ENCODE measurements at regions not wholly inside any gene's neighbourhood (a gene's known extent, or its start where the extent isn't known, plus 50 kb on each side); places are given as distances from the start of the nearest gene placed in this dataset.
"Not testable (repeated sequence)": the region's sequence is repeated elsewhere in the genome, so short reads cannot be mapped to it uniquely, and the experiment has no call there.

DNA sequence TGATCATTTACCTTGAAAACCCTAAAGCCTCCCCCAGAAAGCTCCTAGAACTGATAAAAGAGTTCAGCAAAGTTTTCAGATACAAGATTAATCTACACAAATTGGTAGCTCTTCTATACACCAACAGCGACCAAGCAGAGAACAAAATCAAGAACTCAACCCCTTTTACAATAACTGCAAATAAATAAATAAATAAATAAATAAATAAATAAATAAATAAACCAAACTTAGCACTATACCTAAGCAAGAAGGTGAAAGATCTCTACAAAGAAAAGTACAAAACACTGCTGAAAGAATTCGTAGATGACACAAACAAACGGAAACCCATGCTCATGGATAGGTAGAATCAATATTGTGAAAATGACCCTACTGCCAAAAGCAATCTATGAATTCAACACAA, 182.0 kb upstream of the RND3 start:
- H3K4me1 ChIP-seq (ENCODE audit: low read length) = no peaks in the 10 kb centered on the region
- no peaks in the 10 kb centered on the region for H3F3A ChIP-seq (ENCODE audit: insufficient read depth, low read length)

DNA sequence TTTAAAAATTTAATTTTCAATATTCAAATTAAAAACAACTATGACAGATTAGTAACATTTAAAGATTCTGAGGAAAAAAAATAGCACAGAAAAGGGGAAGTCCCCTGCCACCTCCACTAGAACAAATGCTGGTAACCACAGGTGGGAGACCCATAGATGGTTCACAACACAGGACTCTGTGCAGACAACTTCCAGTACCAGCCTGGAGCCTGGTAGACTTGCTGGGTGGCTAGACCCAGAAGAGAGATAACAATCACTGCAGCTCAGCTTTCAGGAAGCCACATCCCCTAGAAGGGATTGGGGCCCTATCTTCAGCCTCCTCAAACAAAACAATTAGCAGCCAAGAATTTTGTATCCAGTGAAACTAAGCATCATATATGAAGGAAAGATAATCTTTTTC, 179.6 kb upstream of the RND3 start:
- not testable (repeated sequence) for H3K79me2 ChIP-seq (ENCODE audit: low read length); H3F3A ChIP-seq (ENCODE audit: insufficient read depth, low read length); H3K4me3 ChIP-seq (ENCODE audit: low read length); H3K4me2 ChIP-seq (ENCODE audit: low read depth, low read length); H3K36me3 ChIP-seq (replicated peaks; ENCODE audit: insufficient read depth, low read length); H3K27me3 ChIP-seq (replicated peaks; ENCODE audit: insufficient read depth, low read length); H3K9ac ChIP-seq (ENCODE audit: low read length); H3K4me1 ChIP-seq (ENCODE audit: low read length); H3K27ac ChIP-seq (ENCODE audit: low read length); DNase-seq; H4K20me1 ChIP-seq (ENCODE audit: insufficient read depth, low read length); H3K9me2 ChIP-seq (replicated peaks; ENCODE audit: insufficient read depth, low read length); H2AFZ ChIP-seq (ENCODE audit: low read length); H3K9me3 ChIP-seq (replicated peaks; ENCODE audit: insufficient read depth, low read length)

More for the DNA sequence above, 182.0 kb upstream of the RND3 start:
- H4K20me1 ChIP-seq (ENCODE audit: insufficient read depth, low read length) = no peaks in the 10 kb centered on the region
- H3K27me3 ChIP-seq (replicated peaks; ENCODE audit: insufficient read depth, low read length) = no peaks in the 10 kb centered on the region
- TF ChIP-seq, protein P1, sequence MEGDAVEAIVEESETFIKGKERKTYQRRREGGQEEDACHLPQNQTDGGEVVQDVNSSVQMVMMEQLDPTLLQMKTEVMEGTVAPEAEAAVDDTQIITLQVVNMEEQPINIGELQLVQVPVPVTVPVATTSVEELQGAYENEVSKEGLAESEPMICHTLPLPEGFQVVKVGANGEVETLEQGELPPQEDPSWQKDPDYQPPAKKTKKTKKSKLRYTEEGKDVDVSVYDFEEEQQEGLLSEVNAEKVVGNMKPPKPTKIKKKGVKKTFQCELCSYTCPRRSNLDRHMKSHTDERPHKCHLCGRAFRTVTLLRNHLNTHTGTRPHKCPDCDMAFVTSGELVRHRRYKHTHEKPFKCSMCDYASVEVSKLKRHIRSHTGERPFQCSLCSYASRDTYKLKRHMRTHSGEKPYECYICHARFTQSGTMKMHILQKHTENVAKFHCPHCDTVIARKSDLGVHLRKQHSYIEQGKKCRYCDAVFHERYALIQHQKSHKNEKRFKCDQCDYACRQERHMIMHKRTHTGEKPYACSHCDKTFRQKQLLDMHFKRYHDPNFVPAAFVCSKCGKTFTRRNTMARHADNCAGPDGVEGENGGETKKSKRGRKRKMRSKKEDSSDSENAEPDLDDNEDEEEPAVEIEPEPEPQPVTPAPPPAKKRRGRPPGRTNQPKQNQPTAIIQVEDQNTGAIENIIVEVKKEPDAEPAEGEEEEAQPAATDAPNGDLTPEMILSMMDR (IDR thresholded peaks at IDR 0.05; ENCODE audit: low read length) = no peak
- TF ChIP-seq EZH2 (optimal IDR thresholded peaks at IDR 0.05; ENCODE audit: low read depth, low read length) = no peak
- TF ChIP-seq EZH2phosphoT487 (IDR thresholded peaks at IDR 0.05; ENCODE audit: low read length) = no peak
- no peak overlapping the region for H3K4me3 ChIP-seq (ENCODE audit: low read length)
- no peaks in the 10 kb centered on the region for H3K36me3 ChIP-seq (replicated peaks; ENCODE audit: insufficient read depth, low read length)
- no peak overlapping the region for H2AFZ ChIP-seq (ENCODE audit: low read length)
- H3K9me3 ChIP-seq (replicated peaks; ENCODE audit: insufficient read depth, low read length) = no peaks in the 10 kb centered on the region
- H3K9me2 ChIP-seq (replicated peaks; ENCODE audit: insufficient read depth, low read length) = no peaks in the 10 kb centered on the region
- H3K27ac ChIP-seq (ENCODE audit: low read length) = no peak overlapping the region
- no peak overlapping the region for H3K4me2 ChIP-seq (ENCODE audit: low read depth, low read length)
- no peak overlapping the region for H3K9ac ChIP-seq (ENCODE audit: low read length)
- H3K79me2 ChIP-seq (ENCODE audit: low read length) = no peaks in the 10 kb centered on the region
- no peak for DNase-seq

DNA sequence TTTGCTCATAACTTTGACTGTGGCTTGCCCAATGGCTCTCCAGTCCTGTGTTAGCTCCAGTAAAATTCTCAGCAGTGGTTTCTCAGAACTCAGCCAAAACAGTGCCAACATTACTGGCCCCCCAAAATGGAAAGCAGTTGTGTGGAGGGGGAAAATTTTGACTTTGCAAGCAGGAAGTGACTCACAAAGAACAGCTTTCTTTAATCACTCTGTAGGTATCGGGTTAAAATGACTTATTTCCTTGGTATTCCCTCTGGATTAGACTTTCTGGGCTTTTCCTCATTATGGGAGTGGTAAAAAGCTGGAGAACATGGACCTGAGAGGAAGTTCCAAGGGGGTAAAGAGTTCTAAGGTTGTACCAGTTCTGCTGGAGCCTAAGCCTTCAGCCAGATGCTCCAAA, 175.7 kb upstream of the RND3 start:
- DNase-seq = no peak
- no peaks in the 10 kb centered on the region for H3K4me1 ChIP-seq (ENCODE audit: low read length)
- H2AFZ ChIP-seq (ENCODE audit: low read length) = no peak overlapping the region
- no peak overlapping the region for H3K4me2 ChIP-seq (ENCODE audit: low read depth, low read length)
- H3K27ac ChIP-seq (ENCODE audit: low read length) = no peak overlapping the region
- H3K27me3 ChIP-seq (replicated peaks; ENCODE audit: insufficient read depth, low read length) = no peaks in the 10 kb centered on the region
- H3K36me3 ChIP-seq (replicated peaks; ENCODE audit: insufficient read depth, low read length) = no peaks in the 10 kb centered on the region
- H4K20me1 ChIP-seq (ENCODE audit: insufficient read depth, low read length) = no peaks in the 10 kb centered on the region
- TF ChIP-seq, protein P1 (IDR thresholded peaks at IDR 0.05; ENCODE audit: low read length) = no peak
- TF ChIP-seq EZH2phosphoT487 (IDR thresholded peaks at IDR 0.05; ENCODE audit: low read length) (no peak), EZH2 (optimal IDR thresholded peaks at IDR 0.05; ENCODE audit: low read depth, low read length) (no peak)
- no peaks in the 10 kb centered on the region for H3K9me2 ChIP-seq (replicated peaks; ENCODE audit: insufficient read depth, low read length)
- H3K4me3 ChIP-seq (ENCODE audit: low read length) = no peak overlapping the region
- H3K79me2 ChIP-seq (ENCODE audit: low read length) = no peaks in the 10 kb centered on the region
- H3K9me3 ChIP-seq (replicated peaks; ENCODE audit: insufficient read depth, low read length) = no peaks in the 10 kb centered on the region
- H3F3A ChIP-seq (ENCODE audit: insufficient read depth, low read length) = no peaks in the 10 kb centered on the region
- no peak overlapping the region for H3K9ac ChIP-seq (ENCODE audit: low read length)

DNA sequence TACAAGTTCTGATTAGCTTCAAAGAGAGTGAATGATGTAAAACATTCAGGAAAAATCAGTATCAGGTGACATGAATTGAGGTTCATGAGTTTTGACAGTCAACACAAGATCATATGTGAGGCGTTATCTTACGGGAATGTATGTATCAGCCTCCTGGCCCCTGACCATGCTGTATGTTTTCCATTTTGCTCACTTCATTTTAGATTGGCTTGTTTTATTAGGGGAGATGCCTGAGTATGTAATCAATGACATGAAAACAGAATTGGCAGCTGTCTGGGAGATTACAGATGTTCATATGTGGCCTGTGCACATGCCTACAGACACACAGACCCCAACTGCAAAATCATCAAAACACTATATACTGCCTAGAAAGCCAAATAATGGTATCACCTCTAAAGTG, 168.5 kb upstream of the RND3 start:
- Histone ChIP-seq H3K4me3 (ENCODE audit: low read length) (no peak overlapping the region), H3K79me2 (ENCODE audit: low read length) (no peaks in the 10 kb centered on the region), H3K27ac (ENCODE audit: low read length) (no peak overlapping the region), H3K27me3 (replicated peaks; ENCODE audit: insufficient read depth, low read length) (no peaks in the 10 kb centered on the region), H3K36me3 (replicated peaks; ENCODE audit: insufficient read depth, low read length) (no peaks in the 10 kb centered on the region), H2AFZ (ENCODE audit: low read length) (no peak overlapping the region), H3K9me3 (replicated peaks; ENCODE audit: insufficient read depth, low read length) (no peaks in the 10 kb centered on the region), H3K9me2 (replicated peaks; ENCODE audit: insufficient read depth, low read length) (no peaks in the 10 kb centered on the region), H4K20me1 (ENCODE audit: insufficient read depth, low read length) (no peaks in the 10 kb centered on the region), H3F3A (ENCODE audit: insufficient read depth, low read length) (no peaks in the 10 kb centered on the region), H3K4me2 (ENCODE audit: low read depth, low read length) (no peak overlapping the region), H3K4me1 (ENCODE audit: low read length) (no peaks in the 10 kb centered on the region), H3K9ac (ENCODE audit: low read length) (no peak overlapping the region)
- DNase-seq = no peak
- TF ChIP-seq EZH2 (optimal IDR thresholded peaks at IDR 0.05; ENCODE audit: low read depth, low read length) = no peak
